ENCODE measurements at regions not wholly inside any gene's neighbourhood (a gene's known extent, or its start where the extent isn't known, plus 50 kb on each side); places are given as distances from the start of the nearest gene placed in this dataset.
"Not testable (repeated sequence)": the region's sequence is repeated elsewhere in the genome, so short reads cannot be mapped to it uniquely, and the experiment has no call there.

GRCh38 chr16:29197494-29198100 lies 208.9 kb downstream of the NPIPB11 start:
- DNase-seq, result not testable (repeated sequence)

GRCh38 chr16:29196746-29197145 lies 209.8 kb downstream of the NPIPB11 start:
- DNase-seq, result not testable (repeated sequence)

DNA sequence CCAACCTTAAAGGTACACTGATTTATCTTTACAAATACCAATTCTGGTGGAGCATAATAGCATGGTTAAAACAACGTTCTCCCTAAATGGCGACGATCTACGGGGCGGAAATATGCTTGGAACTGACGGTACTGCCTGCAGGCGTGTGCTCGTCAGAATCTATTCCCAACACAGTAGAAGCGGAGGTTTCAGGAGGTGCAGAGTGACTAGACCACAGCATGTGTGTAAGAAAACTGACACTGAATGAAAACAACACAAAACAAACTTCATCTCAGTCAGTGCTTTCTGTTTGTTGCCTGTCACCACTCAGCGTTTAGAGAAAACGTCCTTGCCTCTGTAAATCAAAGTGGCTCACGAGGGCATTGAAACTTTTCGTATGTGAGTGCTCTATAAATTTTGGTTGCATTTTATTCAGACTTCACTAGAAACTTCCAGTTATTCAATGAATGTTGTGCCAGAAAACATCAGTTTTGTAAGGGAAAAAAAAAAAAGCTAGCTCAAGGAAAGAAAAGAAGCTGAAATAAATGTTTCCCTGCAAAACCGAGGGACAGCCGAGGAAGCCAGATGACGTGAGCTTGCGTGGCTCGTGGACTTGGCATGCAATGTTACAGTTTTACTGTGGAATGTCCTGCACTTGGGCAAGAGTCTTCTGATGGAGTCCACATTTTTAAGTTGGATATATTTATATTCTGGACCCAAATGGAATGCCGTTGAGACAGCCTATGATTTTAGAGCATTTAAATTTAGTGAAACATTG lies 210.4 kb downstream of the LAT start:
- not testable (repeated sequence) for DNase-seq

DNA sequence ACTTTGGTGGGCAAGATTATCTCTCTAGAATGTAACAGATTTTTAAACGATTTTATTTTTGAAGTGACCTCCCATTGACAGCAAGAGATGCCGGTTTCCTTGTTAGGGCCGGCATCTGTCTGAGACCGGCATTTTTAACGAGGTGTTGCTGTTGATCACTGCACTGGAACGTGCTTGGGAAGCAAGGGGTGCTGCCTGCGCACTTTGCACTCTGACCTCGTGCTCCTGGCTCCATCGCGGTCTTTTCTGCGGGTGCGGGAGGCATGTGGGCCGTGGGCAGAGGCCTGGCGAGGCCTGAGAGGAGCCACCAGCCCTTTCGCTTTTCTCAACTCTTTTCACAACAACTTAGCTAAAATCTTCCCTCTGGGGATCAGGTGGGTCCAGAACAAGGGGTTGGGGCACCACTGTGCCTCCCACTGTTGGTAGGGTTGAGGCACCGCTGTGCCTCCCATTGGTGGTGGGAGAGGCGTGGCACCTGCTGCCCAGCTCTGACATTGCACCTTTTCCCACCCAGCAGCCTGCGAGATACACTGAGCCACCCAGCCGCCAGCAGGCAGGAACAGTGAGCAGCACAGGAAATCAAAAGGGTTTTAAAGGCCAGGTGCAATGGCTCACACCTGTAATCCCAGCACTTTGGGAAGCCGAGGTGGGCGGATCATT lies 209.5 kb downstream of the LAT start:
- not testable (repeated sequence) for DNase-seq

DNA sequence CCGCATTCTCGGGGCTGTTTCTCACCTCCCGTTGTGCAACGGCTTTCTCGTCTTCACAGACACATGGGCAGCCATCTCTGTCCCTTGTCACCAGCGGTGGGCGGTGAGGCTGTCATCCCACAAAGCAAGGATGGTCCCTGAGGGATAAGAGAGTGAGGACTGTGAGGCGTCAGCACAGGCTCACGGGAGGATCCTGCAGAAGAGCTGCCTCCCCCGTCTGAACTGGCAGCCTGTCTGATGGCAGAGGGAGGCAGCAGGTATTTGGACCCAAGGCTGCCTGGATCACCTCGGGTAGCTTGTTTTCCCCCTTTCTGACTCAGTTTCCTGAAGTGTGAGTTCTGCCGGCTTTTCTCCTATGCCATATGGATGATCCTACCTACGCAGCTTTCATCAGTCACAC lies 208.8 kb downstream of the LAT start:
- DNase-seq, result not testable (repeated sequence)

DNA sequence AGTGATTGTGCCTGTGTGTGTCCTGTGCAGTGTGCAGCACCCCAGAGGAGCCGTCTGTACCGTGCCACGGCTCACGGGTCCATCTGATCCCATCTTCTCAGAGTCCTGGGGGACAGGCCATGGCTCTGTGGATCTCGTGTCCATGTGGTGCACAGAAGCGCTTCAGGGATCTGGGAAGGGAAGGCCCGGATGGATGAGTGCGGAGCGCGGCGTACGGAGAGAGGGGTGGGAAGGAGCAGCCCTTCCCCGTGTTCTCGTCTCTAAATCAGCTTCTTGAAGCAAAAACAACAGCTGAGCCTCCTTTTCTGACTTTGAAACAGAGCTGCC lies 208.4 kb downstream of the LAT start:
- not testable (repeated sequence) for DNase-seq

DNA sequence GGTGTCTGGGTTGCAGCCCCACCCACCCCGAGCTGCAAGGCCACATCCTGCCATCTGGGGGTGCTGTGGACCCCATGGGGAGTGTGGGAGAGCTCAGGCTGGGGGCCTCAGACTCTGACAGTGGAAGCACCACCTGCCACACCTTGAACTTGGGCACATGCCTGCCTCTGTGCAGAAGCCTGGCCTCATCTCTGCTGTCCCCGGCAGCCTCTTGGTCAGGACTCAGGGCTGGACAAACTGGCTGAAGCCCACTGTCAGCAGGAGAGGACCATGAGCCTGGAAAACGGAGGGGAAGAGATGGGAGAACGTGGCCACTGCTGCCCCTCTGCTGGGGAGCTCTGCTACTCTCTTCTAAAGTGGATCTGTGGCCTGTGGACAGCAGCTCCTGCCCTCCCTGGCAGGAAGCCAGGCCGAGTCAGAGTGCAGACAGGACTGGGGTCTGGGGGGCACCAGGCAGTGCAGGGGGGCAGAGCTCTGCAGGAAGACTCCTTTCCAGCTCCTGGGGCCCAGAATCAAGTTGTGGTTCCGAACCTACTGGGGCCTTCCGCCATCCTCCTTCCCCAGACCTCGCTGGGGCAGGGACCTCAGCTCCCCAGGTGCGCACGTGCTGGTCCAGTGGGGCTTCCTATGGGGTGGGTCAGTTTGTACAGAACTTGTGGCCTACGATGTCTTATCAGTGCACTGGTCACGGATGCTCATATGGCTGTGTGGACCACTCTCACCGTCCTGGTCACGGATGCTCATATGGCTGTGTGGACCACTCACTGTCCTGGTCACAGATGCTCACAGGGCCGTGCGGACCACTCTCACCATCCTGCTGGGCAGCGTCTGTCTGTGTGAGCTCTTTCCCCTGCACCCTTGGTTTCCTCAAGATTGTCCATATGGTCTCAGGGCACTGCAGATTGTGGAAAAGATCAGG lies 207.7 kb downstream of the LAT start:
- DNase-seq, result no peak

DNA sequence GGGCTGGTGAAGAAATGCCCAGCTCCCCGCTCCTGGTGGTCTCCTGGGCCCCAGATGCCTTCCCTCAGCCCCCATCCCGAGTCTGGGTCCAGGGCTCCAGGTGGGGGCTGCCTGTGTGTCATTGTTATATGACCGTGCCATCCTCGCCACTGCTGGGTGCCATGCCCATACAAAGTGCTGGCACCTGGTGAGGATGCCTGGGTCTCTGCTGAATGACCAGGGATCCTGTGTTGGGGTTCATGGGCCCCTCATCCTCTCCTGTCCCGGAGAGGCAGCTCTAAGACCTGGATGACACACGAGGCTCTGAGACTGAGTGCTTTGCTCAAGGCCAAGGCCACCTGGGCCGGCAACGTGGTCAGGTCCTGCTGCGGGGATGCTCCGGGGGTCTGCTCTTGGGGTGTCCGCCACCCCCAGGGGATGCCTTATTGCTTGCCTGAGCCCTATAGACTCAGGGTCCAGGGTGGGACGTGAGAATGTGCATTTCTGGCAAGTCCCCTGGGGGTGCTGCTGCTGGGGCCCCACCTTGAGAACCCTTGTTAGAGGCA lies 206.9 kb downstream of the LAT start:
- DNase-seq, result not testable (repeated sequence)

GRCh38 chr16:29190553-29191431 lies 205.9 kb downstream of the LAT start:
- DNase-seq, result not testable (repeated sequence)

DNA sequence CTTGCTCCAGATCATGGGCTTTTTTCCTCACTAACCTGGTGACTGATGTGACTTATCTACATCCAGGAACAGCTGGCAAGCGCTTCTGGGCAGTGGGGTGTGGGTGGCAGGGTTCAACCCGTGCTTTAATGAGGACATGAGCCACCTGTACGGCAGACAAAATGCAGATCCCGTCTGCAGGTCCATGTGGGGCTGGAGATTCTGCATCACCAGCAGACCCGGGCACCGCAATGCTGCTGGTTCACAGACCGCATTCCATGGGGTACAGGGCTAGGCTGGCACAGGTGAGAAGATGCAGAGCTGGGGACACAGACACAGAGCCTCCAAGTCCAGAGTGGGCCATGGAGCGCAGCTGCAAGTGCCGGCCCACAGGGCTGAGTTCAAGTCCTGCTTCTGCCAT lies 204.0 kb downstream of the LAT start:
- DNase-seq, result not testable (repeated sequence)

GRCh38 chr16:29186306-29187220 lies 201.7 kb downstream of the LAT start:
- DNase-seq, result not testable (repeated sequence)

DNA sequence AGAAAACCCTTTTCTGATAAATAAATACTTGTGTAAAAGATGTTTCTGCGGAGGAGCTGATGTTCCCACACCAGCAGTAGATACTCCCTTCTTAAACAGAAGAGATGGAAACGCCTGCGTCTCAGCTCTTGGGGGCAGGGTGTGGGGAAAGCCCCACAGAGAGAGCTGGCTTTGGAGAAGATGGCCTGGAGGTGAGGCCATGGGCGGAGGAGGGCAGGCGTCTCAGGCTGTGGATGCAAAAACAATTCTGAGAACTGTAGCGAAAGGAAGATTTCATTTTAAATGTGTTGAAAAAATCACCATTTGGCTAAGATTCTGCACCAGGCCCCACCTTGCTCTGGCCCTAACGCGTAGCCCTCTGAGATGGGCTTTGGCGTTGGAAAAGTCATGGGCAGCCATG lies 201.0 kb downstream of the LAT start:
- not testable (repeated sequence) for DNase-seq

DNA sequence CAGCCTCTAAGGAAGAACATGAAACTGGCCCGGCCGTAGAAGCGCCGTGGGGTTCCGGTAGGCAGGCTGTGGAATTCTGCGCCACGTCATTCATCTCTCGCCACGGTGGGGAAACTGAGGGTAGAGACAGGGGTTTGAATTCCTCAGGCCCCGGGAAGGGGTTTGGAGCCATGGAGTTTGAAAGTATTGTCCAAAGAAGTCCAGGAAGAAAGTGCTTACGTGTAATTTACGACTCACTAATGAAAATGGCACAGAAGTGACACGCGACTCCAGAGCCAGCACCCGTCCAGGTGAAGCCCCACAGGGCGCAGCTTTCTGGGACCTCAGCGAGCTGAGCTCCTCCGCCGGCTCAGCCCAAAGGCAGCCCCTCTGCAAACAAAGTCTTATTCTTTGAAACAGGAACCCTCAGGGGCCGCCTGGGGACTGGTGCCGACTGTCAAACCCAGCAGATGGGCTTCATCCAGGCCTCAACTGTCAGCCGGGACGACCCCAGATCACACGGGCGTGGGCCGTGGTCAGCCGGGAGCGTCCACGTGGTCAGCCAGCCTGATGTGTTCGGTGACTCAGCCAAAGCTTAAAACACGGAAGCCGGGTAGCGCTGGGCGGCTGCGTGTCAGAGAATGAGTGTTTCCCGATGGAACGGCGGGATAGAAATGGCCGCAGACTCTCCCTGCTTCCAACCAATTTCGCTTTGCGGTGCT lies 200.0 kb downstream of the LAT start:
- DNase-seq, result not testable (repeated sequence)

DNA sequence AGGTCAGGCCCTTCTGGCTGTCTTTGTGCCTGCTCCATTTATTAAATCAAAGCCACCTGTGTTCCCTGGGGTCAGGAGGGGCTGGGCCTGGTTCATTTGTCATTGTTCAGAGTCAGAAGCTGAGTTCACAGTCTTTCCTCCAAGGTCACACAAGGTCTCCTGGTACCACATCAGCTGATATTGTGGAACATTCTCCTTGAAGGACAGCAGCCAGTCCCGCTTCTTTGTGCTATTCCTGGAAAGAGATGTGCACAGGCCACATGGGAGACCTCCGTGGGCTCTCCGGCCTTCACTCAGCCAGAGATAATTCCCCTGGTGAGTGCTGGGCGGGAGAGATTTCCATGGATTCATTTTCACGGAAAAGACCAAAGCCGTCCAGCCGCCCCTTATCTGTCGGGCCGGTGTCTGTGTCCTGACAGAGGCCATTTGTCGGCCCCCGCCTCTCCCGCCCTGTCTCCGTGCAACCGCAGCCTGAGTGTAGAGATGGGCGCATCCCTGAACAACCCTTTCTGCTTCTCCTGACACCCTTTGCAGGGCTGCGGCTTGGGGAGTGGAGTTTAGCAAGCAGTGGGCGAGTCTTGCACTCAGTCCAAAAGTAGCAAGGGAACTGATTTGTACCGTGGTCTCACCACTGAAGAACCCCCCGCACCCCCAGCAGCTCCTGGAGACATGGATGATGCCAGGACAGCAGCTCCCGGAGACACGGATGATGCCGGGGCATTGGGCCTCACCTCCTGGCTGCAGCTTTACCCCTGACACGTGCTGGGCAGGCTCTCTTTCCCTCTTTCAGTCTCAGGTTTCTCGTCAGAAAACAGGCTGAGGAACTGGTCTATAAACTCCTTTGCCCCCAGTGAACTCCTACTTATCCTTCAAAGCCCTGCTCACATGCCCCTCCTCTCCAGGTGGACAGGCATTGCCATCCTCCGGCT lies 198.4 kb downstream of the LAT start:
- DNase-seq, result not testable (repeated sequence)

DNA sequence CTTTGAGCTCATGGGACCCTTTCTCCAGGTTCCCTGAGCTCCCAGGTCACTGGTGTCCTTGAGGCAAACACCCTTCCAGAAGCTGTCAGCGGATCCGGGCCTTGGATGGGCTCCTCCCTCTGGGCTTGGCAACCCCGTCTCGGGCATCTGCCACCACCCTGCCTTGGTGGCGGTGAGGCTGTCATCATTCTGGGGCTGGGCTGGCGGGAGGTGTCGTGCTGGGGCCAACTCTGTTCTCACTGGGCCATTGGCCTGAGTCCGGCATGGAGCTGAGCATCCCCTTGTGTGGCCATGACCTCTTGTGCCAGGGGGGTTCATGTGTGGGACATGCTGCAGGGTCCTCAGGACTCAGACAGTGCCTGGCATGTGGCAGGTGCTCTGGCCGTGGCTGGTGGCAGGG lies 197.6 kb downstream of the LAT start:
- DNase-seq, result no peak

- DNase-seq, result not testable (repeated sequence)
Measured at GRCh38 chr16:29181921-29182411, 197.1 kb downstream of the LAT start.

GRCh38 chr16:29181254-29181780 lies 196.5 kb downstream of the LAT start:
- not testable (repeated sequence) for DNase-seq

DNA sequence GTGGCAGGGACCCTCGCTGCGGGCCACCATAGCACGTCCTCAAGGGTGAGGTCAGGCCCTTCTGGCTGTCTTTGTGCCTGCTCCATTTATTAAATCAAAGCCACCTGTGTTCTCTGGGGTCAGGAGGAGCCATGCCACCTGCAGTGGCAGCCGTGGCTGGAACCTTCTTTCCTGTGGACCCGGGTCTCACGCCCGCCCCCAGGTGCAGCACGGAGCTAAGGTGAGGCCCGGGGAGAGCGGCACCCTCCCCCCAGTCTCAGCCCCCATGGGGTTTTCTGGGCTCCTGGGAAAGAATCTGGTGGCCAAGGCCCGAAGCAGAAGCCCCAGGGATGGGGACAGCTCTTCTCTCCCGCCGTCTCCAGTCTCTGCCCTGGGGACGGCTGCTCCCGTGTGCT lies 195.4 kb downstream of the LAT start:
- DNase-seq, result not testable (repeated sequence)
